SK-N-SH (cell line): ENCODE measurements at regions not wholly inside any gene's neighbourhood (a gene's known extent, or its start where the extent isn't known, plus 50 kb on each side); places are given as distances from the start of the nearest gene placed in this dataset.

Experiments
- EZH2phosphoT487 ChIP-seq: fragments of 200-600 bp; sonication (generic); IDR thresholded peaks from 2 replicates; pipeline ENCODE4 v1.6.1; 2017; ENCODE audit warnings: low read depth, mixed run types, mild to moderate bottlenecking, antibody characterized with exemption, moderate library complexity, borderline replicate concordance
- FOXM1 ChIP-seq: IDR thresholded peaks from 2 replicates; pipeline ENCODE4 v1.4.0; 2012; ENCODE audit warnings: low read depth, mild to moderate bottlenecking
- JUND ChIP-seq: IDR thresholded peaks from 2 replicates; pipeline ENCODE4 v1.4.0; 2012
- POLR2AphosphoS5 ChIP-seq: IDR thresholded peaks from 2 replicates; pipeline ENCODE4 v1.6.1; 2012; ENCODE audit warnings: low read depth, low read length
- RFX5 ChIP-seq: IDR thresholded peaks from 2 replicates; pipeline ENCODE4 v1.6.1; 2012; ENCODE audit warnings: mild to moderate bottlenecking, improper control_type of control experiment, low read length
- TF ChIP-seq, protein P1 (sequence below): fragments of 200-600 bp; sonication (generic); IDR thresholded peaks from 2 replicates; pipeline ENCODE4 v1.6.1; 2017; ENCODE audit warnings: antibody characterized with exemption, mild to moderate bottlenecking, moderate library complexity
- TF ChIP-seq, protein P2 (sequence below): IDR thresholded peaks from 2 replicates; pipeline ENCODE4 v1.6.1; 2012; ENCODE audit warnings: mild to moderate bottlenecking, low read depth, low read length, moderate library complexity
- TF ChIP-seq, protein P3 (sequence below): IDR thresholded peaks from 2 replicates; pipeline ENCODE4 v1.4.0; 2012; ENCODE audit warnings: low read depth
- TF ChIP-seq, protein P4 (sequence below): IDR thresholded peaks from 2 replicates; pipeline ENCODE4 v1.4.0; 2012; ENCODE audit warnings: low read depth, borderline replicate concordance
- TF ChIP-seq, protein P5 (sequence below): fragments of 150-350 bp; IDR thresholded peaks from 2 replicates; pipeline ENCODE4 v1.6.1; 2016; ENCODE audit warnings: mild to moderate bottlenecking, low read depth, low read length
- TF ChIP-seq, protein P6 (sequence below): IDR thresholded peaks from 2 replicates; pipeline ENCODE4; 2012

DNA sequence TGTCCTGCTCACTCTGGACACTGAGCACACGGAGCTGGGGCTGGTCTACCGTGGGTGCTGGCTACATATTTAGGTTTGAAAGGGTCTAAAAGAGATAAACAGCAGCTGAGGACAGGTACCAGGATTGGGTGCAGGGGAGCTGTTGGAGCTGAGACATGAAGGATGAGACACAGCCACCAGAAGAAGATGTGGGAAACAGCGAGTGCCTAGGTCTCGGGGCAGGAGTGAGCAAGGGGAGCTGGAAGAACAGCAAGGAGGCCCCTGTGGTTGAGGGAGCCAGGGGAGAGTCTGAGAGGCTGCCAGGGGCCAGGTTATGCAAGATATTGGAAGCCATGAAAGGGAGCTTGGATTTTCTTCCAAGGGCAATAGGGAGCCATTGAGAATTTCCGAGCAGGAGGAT lies 434.0 kb upstream of the SULF2 start:
- TF ChIP-seq JUND (no peak), FOXM1 (no peak), POLR2AphosphoS5 (no peak), RFX5 (no peak), EZH2phosphoT487 (no peak)
- TF ChIP-seq, protein P1, sequence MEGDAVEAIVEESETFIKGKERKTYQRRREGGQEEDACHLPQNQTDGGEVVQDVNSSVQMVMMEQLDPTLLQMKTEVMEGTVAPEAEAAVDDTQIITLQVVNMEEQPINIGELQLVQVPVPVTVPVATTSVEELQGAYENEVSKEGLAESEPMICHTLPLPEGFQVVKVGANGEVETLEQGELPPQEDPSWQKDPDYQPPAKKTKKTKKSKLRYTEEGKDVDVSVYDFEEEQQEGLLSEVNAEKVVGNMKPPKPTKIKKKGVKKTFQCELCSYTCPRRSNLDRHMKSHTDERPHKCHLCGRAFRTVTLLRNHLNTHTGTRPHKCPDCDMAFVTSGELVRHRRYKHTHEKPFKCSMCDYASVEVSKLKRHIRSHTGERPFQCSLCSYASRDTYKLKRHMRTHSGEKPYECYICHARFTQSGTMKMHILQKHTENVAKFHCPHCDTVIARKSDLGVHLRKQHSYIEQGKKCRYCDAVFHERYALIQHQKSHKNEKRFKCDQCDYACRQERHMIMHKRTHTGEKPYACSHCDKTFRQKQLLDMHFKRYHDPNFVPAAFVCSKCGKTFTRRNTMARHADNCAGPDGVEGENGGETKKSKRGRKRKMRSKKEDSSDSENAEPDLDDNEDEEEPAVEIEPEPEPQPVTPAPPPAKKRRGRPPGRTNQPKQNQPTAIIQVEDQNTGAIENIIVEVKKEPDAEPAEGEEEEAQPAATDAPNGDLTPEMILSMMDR, result no peak
- TF ChIP-seq, protein P2, sequence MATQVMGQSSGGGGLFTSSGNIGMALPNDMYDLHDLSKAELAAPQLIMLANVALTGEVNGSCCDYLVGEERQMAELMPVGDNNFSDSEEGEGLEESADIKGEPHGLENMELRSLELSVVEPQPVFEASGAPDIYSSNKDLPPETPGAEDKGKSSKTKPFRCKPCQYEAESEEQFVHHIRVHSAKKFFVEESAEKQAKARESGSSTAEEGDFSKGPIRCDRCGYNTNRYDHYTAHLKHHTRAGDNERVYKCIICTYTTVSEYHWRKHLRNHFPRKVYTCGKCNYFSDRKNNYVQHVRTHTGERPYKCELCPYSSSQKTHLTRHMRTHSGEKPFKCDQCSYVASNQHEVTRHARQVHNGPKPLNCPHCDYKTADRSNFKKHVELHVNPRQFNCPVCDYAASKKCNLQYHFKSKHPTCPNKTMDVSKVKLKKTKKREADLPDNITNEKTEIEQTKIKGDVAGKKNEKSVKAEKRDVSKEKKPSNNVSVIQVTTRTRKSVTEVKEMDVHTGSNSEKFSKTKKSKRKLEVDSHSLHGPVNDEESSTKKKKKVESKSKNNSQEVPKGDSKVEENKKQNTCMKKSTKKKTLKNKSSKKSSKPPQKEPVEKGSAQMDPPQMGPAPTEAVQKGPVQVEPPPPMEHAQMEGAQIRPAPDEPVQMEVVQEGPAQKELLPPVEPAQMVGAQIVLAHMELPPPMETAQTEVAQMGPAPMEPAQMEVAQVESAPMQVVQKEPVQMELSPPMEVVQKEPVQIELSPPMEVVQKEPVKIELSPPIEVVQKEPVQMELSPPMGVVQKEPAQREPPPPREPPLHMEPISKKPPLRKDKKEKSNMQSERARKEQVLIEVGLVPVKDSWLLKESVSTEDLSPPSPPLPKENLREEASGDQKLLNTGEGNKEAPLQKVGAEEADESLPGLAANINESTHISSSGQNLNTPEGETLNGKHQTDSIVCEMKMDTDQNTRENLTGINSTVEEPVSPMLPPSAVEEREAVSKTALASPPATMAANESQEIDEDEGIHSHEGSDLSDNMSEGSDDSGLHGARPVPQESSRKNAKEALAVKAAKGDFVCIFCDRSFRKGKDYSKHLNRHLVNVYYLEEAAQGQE, result no peak
- TF ChIP-seq, protein P3, sequence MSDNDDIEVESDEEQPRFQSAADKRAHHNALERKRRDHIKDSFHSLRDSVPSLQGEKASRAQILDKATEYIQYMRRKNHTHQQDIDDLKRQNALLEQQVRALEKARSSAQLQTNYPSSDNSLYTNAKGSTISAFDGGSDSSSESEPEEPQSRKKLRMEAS, result no peak
- TF ChIP-seq, protein P4, sequence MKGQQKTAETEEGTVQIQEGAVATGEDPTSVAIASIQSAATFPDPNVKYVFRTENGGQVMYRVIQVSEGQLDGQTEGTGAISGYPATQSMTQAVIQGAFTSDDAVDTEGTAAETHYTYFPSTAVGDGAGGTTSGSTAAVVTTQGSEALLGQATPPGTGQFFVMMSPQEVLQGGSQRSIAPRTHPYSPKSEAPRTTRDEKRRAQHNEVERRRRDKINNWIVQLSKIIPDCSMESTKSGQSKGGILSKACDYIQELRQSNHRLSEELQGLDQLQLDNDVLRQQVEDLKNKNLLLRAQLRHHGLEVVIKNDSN, result no peak
- TF ChIP-seq, protein P5, sequence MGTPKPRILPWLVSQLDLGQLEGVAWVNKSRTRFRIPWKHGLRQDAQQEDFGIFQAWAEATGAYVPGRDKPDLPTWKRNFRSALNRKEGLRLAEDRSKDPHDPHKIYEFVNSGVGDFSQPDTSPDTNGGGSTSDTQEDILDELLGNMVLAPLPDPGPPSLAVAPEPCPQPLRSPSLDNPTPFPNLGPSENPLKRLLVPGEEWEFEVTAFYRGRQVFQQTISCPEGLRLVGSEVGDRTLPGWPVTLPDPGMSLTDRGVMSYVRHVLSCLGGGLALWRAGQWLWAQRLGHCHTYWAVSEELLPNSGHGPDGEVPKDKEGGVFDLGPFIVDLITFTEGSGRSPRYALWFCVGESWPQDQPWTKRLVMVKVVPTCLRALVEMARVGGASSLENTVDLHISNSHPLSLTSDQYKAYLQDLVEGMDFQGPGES, result no peak
- TF ChIP-seq, protein P6, sequence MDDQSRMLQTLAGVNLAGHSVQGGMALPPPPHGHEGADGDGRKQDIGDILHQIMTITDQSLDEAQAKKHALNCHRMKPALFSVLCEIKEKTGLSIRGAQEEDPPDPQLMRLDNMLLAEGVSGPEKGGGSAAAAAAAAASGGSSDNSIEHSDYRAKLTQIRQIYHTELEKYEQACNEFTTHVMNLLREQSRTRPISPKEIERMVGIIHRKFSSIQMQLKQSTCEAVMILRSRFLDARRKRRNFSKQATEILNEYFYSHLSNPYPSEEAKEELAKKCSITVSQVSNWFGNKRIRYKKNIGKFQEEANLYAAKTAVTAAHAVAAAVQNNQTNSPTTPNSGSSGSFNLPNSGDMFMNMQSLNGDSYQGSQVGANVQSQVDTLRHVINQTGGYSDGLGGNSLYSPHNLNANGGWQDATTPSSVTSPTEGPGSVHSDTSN, result no peak
